ENCODE measurements at regions not wholly inside any gene's neighbourhood (a gene's known extent, or its start where the extent isn't known, plus 50 kb on each side); places are given as distances from the start of the nearest gene placed in this dataset.

DNA sequence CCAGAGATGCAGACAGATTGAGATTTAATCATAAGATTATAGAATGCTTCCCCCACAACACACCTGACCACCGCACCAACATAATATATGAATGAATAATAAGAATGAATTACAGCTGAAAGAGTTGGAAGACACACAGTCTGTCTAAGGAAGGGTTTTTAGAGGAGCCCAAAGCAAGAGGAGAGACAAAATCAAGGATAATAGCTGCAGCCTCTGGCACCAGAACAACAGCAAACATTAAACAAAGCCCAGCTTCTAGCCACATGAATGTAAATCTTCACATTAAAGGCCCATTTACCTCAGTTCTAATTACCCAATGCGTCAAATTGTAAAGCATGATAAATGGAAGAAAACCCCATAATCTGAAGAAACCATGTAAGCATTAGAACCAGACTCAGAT lies 133.9 kb downstream of the SPCS3 start:
- TF ChIP-seq, protein P1, sequence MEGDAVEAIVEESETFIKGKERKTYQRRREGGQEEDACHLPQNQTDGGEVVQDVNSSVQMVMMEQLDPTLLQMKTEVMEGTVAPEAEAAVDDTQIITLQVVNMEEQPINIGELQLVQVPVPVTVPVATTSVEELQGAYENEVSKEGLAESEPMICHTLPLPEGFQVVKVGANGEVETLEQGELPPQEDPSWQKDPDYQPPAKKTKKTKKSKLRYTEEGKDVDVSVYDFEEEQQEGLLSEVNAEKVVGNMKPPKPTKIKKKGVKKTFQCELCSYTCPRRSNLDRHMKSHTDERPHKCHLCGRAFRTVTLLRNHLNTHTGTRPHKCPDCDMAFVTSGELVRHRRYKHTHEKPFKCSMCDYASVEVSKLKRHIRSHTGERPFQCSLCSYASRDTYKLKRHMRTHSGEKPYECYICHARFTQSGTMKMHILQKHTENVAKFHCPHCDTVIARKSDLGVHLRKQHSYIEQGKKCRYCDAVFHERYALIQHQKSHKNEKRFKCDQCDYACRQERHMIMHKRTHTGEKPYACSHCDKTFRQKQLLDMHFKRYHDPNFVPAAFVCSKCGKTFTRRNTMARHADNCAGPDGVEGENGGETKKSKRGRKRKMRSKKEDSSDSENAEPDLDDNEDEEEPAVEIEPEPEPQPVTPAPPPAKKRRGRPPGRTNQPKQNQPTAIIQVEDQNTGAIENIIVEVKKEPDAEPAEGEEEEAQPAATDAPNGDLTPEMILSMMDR (IDR thresholded peaks at IDR 0.05; ENCODE audit: extremely low read depth, missing control alignments): no peak
- DNase-seq (ENCODE audit: low spot score): no peak

DNA sequence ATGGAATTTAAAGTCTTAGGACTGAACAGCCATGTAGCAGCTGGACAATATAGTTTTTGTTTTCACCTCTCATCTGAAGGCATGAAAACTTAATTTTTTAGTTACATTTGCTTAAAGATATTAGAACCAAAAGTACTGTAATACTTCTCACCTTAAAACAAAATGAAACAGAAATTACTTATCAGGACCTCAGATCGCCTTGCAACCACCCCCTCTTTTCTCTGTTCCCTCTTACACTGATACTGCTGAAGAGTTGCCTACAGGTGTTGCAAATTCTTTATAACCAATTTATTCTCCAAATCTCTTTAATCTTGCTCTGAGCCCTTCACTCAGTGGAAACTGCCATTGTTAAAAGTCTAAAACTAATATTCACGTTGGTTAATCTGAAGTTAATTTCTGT lies 145.0 kb downstream of the SPCS3 start:
- TF ChIP-seq, protein P1 (IDR thresholded peaks at IDR 0.05; ENCODE audit: extremely low read depth, missing control alignments): no peak
- peak; percentile 54 for DNase-seq (ENCODE audit: low spot score)

DNA sequence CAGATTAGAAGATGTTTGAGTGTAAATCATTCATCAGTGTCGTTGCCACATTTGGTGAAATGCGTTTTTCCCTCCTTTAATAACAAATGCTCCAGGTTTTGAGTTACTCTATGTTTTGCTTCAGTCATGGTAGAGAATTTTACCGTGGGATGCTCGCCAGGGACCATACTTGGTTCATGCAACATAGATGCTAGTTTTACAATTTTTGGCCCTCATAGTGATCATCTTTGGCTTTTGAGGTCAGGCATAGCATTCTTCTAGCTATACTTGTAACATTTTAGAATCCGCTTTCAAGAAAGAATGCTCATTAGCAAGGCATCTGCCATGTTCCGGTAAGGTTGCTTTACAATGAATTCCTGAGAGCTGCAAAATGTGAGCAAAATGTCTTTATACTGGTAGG lies 147.2 kb downstream of the SPCS3 start:
- TF ChIP-seq, protein P1 (IDR thresholded peaks at IDR 0.05; ENCODE audit: extremely low read depth, missing control alignments): no peak
- DNase-seq (ENCODE audit: low spot score): no peak

DNA sequence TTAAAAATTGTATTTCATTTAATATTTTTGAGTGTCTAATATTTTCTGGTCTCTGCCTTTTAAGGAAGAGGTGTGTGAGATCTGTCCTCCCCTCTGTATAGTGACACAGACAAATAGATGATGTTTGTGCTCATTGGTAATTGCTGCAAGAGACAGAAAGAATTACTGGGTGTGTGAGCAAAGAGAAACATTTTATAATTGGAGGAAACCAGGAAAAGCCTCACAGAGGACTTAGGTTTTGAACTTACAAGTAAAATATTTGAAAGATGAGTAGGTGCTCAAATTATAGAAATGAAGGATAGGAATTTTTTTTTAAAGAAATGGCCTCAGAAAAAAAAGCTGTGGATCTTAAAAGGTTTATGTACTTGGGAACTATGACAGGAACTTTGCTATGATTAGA lies 149.8 kb downstream of the SPCS3 start:
- TF ChIP-seq, protein P1 (IDR thresholded peaks at IDR 0.05; ENCODE audit: extremely low read depth, missing control alignments): no peak
- DNase-seq (ENCODE audit: low spot score): no peak

DNA sequence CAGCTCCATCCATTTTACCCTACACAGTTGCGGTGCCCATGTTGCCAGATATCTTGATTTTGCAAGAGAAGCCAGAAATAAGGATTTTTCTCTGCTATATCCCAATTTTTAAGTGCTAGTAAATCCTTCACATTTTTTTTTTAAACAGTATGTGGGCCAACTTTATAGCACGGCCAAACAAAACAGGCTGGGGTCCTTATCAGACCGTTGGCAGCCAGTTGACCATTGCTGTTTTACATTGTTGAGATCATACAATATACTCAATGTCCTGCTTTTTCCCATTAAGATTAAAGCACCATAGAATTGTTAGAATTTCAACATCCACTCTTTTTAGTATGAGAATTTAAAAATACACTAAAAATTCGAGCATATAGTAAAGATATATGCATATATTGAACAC lies 150.9 kb downstream of the SPCS3 start:
- no peak for DNase-seq (ENCODE audit: low spot score)
- TF ChIP-seq, protein P1 (IDR thresholded peaks at IDR 0.05; ENCODE audit: extremely low read depth, missing control alignments): no peak

DNA sequence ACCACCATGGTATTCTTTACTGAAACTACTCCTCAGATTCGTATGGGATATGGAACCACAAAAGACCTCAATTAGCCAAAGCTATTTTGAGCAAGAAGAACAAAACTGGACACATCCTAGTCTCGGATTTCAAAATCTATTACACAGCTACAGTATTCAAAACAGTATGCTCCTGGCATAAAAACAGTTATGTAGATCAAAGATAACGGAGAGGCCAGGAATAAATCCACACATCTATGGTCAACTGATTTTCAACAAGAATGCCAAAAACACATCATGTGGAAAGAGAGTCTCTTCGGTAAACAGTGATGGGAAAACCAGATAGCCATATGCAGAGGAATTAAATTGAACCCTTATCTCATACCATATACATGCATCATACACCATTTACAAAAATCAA lies 155.3 kb downstream of the SPCS3 start:
- DNase-seq (ENCODE audit: low spot score): no peak
- TF ChIP-seq, protein P1 (IDR thresholded peaks at IDR 0.05; ENCODE audit: extremely low read depth, missing control alignments): no peak

DNA sequence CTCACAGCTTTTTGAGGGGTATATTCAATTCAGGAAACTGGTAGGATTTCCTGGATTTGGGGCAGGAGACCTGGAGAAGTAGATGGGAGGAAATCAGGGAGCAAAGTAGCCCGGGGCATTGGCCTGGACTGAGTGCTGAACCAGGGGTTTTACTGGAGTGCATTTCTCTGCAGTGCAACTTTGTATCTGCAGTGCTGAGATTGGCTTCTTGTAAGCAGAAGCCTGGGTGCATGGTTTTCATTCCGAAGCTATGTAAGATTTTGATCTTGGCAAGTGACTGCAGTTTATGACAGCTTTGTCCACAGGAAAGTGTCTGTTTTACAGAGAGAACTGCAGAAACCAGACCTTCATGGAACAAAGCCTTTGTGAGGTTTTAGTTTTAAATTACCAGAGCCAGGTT lies 158.3 kb downstream of the SPCS3 start:
- no peak for DNase-seq (ENCODE audit: low spot score)
- TF ChIP-seq, protein P1 (IDR thresholded peaks at IDR 0.05; ENCODE audit: extremely low read depth, missing control alignments): no peak

All from GM20000 (cell line).